Lower leg skin (tissue), 3 donors: ENCODE measurements at regions not wholly inside any gene's neighbourhood (a gene's known extent, or its start where the extent isn't known, plus 50 kb on each side); places are given as distances from the start of the nearest gene placed in this dataset.

Experiments used
- POLR2A ChIP-seq, 2 donors: fragments of 450-650 bp; IDR thresholded peaks; one replicate each; pipeline ENCODE4 v1.6.1; 2016 to 2017; ENCODE audit warnings: antibody characterized with exemption in 2 of 2, mild to moderate bottlenecking in 1 of 2, moderate library complexity in 1 of 2
- TF ChIP-seq, protein P1 (sequence below), 3 donors: fragments of 450-650 bp; IDR thresholded peaks; one replicate each; pipeline ENCODE4 v1.5.1; 2016; ENCODE audit warnings: antibody characterized with exemption in 3 of 3, mild to moderate bottlenecking in 3 of 3, moderate library complexity in 2 of 3

DNA sequence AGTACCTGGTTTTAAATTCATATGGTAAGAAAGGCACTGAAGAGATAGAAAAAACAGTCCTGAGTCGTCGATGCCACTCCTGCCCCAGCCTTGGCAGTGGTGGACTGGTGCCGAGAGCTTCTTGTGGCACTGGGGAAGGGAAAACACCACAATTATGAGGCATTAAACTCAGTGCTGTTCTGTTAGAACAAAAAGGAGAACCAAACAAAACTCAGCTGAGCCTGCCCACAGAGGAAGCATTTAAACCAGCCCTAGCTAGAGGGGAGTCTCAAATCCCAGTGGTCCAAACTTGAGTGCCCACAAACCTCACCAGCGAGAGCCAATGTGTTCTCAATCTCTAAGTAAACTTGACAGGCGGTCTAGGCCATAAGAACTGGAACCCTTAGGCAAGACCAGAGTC lies 1254.5 kb upstream of the FAM98A start:
- TF ChIP-seq, protein P1, sequence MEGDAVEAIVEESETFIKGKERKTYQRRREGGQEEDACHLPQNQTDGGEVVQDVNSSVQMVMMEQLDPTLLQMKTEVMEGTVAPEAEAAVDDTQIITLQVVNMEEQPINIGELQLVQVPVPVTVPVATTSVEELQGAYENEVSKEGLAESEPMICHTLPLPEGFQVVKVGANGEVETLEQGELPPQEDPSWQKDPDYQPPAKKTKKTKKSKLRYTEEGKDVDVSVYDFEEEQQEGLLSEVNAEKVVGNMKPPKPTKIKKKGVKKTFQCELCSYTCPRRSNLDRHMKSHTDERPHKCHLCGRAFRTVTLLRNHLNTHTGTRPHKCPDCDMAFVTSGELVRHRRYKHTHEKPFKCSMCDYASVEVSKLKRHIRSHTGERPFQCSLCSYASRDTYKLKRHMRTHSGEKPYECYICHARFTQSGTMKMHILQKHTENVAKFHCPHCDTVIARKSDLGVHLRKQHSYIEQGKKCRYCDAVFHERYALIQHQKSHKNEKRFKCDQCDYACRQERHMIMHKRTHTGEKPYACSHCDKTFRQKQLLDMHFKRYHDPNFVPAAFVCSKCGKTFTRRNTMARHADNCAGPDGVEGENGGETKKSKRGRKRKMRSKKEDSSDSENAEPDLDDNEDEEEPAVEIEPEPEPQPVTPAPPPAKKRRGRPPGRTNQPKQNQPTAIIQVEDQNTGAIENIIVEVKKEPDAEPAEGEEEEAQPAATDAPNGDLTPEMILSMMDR (IDR thresholded peaks at IDR 0.05), result no peak
- TF ChIP-seq POLR2A (IDR thresholded peaks at IDR 0.05), result no peak
